T-cell (primary cell): ENCODE measurements at regions not wholly inside any gene's neighbourhood (a gene's known extent, or its start where the extent isn't known, plus 50 kb on each side); places are given as distances from the start of the nearest gene placed in this dataset.

Experiments
- ATAC-seq, 4 experiments: fragments of 200-7000 bp in 3 of 4; fragments of 150-1000 bp in 1 of 4; cut with Tn5 transposase; replicated peaks in 1 of 4; 1 replicate in 3 of 4; 2 replicates in 1 of 4; pipeline ENCODE4 v1.10.0; 2021; ENCODE audit warnings: moderate library complexity in 3 of 4, mild to moderate bottlenecking in 2 of 4, moderate number of reproducible peaks in 1 of 4
- CTCF ChIA-PET, 2 donors: fragments of 300-600 bp; sonication (Branson Sonifier 250); formaldehyde crosslinking; loops; one replicate each; lab custom pipeline; 2022; ENCODE audit warnings: antibody characterized with exemption in 2 of 2; lab: Charles Lee
- POLR2A ChIA-PET, 2 donors: fragments of 300-600 bp; sonication (Branson Sonifier 250); formaldehyde crosslinking; loops; one replicate each; lab custom pipeline; 2022; ENCODE audit warnings: antibody characterized with exemption in 2 of 2; lab: Charles Lee
- DNase-seq, 35 experiments: peaks; one replicate each; pipeline versions ENCODE4 v3.0.0 to v3.0.0-alpha.2; 2013 to 2023
- H3K27ac ChIP-seq: one replicate; pipeline ENCODE4 v1.5.1; 2013; ENCODE audit warnings: low read length
- H3K27me3 ChIP-seq, 2 experiments: replicated peaks in 1 of 2; 1 replicate in 1 of 2; 2 replicates in 1 of 2; pipeline versions ENCODE4 v1.6.1 to v1.7.0; 2013; ENCODE audit warnings: low read length in 1 of 2, mixed read lengths in 1 of 2; ENCODE audit not compliant: control insufficient read depth in 2 of 2, insufficient read depth in 2 of 2; ENCODE audit errors: extremely low read depth in 1 of 2
- H3K36me3 ChIP-seq, 2 donors: 1 replicate in 1 of 2; 2 replicates in 1 of 2; pipeline versions ENCODE4 v1.6.1 to v1.7.0; 2013; ENCODE audit warnings: low read length in 1 of 2; ENCODE audit not compliant: control insufficient read depth in 2 of 2, insufficient read depth in 1 of 2; ENCODE audit errors: extremely low read depth in 1 of 2
- H3K4me1 ChIP-seq, 2 experiments: 1 replicate in 1 of 2; 2 replicates in 1 of 2; pipeline versions ENCODE4 v1.6.1 to v1.7.0; 2013; ENCODE audit warnings: low read length in 2 of 2, mixed read lengths in 1 of 2; ENCODE audit not compliant: insufficient read depth in 2 of 2, control insufficient read depth in 1 of 2; ENCODE audit errors: extremely low read depth in 1 of 2
- H3K4me3 ChIP-seq, 2 donors: 1 replicate in 1 of 2; 2 replicates in 1 of 2; pipeline versions ENCODE4 v1.5.1 to v1.7.0; 2013; ENCODE audit warnings: mild to moderate bottlenecking in 2 of 2, low read length in 1 of 2, moderate library complexity in 1 of 2; ENCODE audit not compliant: control insufficient read depth in 1 of 2; ENCODE audit errors: extremely low read depth in 1 of 2
- H3K9me3 ChIP-seq: 2 replicates; pipeline ENCODE4 v1.7.0; 2013
- H3K27ac Mint-ChIP-seq, 2 donors: one replicate each; pipeline ENCODE4 v1.8.0; 2020 to 2021; ENCODE audit warnings: mild to moderate bottlenecking in 2 of 2, mixed read lengths in 2 of 2
- H3K27me3 Mint-ChIP-seq, 2 donors: one replicate each; pipeline ENCODE4 v1.8.0; 2021 to 2022; ENCODE audit warnings: mixed read lengths in 2 of 2
- H3K36me3 Mint-ChIP-seq: one replicate; pipeline ENCODE4 v1.8.0; 2021; ENCODE audit warnings: mixed read lengths
- H3K4me1 Mint-ChIP-seq, 3 donors: one replicate each; pipeline ENCODE4 v1.8.0; 2020 to 2022; ENCODE audit warnings: mixed read lengths in 3 of 3, mild to moderate bottlenecking in 1 of 3
- H3K4me3 Mint-ChIP-seq, 3 donors: one replicate each; pipeline ENCODE4 v1.8.0; 2020 to 2022; ENCODE audit warnings: mild to moderate bottlenecking in 3 of 3, mixed read lengths in 3 of 3, moderate library complexity in 3 of 3
- H3K9me3 Mint-ChIP-seq, 3 donors: one replicate each; pipeline ENCODE4 v1.8.0; 2020 to 2022; ENCODE audit warnings: mixed read lengths in 3 of 3
- WGBS: methylation state at CpG from one replicate; pipeline ENCODE4 v1.1.5; 2013; ENCODE audit warnings: missing lambda C conversion rate; ENCODE audit not compliant: insufficient coverage; 5-methylcytosine and 5-hydroxymethylcytosine counted together

DNA sequence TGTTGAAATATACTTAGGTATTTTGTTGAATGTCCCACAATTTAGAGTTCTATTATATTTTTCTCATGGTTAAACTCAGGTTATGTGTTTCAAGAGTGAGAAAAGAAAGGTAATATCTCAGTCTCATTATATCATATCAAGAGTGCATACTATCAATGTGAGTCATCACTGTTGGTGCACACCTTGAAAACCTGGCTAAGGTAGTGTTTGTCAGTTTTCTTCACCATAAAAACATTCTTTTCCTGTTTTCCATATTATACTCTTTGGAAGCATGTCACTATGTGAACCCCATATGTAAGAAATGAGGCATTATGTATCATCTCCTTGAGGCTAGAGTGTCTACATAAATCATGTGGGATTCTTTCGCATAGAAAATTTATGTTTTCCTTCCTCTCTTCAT is 307.6 kb upstream of the CTSO start:
- no peaks in the 10 kb centered on the region for H3K9me3 Mint-ChIP-seq
- Histone ChIP-seq H3K4me3 (no peak overlapping the region), H3K9me3 (no peaks in the 10 kb centered on the region), H3K27me3 (no peaks in the 10 kb centered on the region), H3K27ac (no peak overlapping the region), H3K4me1 (no peaks in the 10 kb centered on the region), H3K36me3 (no peaks in the 10 kb centered on the region)
- WGBS, result no CpG with 5 or more reads among the region's 1 CpG
- no peak for DNase-seq
- ATAC-seq, result no peak
- ChIA-PET POLR2A (no interaction called here), CTCF (no interaction called here)
- H3K36me3 Mint-ChIP-seq, result no peaks in the 10 kb centered on the region
- no peak overlapping the region for H3K4me3 Mint-ChIP-seq
- H3K27me3 Mint-ChIP-seq, result no peaks in the 10 kb centered on the region
- no peaks in the 10 kb centered on the region for H3K4me1 Mint-ChIP-seq
- H3K27ac Mint-ChIP-seq, result no peak overlapping the region

- Mint-ChIP-seq H3K9me3 (peaks cover 0 to 11% (median 6%) of the 10 kb centered on the region in 3 donors), H3K27me3 (no peaks in the 10 kb centered on the region), H3K4me3 (no peak overlapping the region), H3K36me3 (no peaks in the 10 kb centered on the region), H3K27ac (no peak overlapping the region), H3K4me1 (no peaks in the 10 kb centered on the region)
- H3K36me3 ChIP-seq, result no peaks in the 10 kb centered on the region
- no peak for DNase-seq
- ChIA-PET POLR2A (no interaction called here), CTCF (no interaction called here)
- H3K27ac ChIP-seq, result no peak overlapping the region
- no peak for ATAC-seq
- 100% methylated on average over 1 of the region's 5 CpGs for WGBS
- no peaks in the 10 kb centered on the region for H3K9me3 ChIP-seq
- H3K4me3 ChIP-seq, result no peak overlapping the region
- H3K4me1 ChIP-seq, result no peaks in the 10 kb centered on the region
- no peaks in the 10 kb centered on the region for H3K27me3 ChIP-seq
These were observed 301.8 kb upstream of the CTSO start for GRCh38 chr4:156255230-156256007.

DNA sequence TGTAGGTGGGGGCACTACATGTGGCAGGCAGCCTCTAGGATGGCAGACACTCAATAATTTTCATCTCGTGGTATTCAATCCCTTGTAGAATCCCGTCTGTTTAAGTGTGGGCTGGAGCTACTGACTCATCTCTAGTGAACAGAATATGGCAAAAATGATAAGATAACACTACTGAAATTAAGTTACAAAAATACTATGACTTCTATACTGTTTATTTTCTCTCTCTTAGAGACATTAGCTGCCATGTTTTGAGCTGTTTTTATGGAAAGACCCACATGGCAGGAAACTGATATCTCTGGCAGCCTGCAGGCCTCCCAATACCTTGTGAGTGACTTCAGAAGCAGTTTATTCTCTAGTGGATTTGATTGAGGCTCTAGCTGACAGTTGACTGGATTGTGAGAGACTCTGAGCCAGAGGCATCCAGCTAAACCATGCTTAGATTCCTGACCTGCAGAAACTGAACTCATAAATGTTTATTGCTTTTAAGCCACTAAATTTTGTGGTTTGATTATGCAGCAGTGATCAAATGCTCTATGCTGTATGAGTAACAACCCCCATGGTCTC is 298.8 kb upstream of the CTSO start:
- no peak for ATAC-seq
- H3K27ac ChIP-seq, result no peak overlapping the region
- no peaks in the 10 kb centered on the region for H3K4me1 ChIP-seq
- Mint-ChIP-seq H3K27ac (no peak overlapping the region), H3K36me3 (no peaks in the 10 kb centered on the region), H3K9me3 (peaks cover 0 to 15% (median 6%) of the 10 kb centered on the region in 3 donors), H3K27me3 (no peaks in the 10 kb centered on the region), H3K4me3 (no peak overlapping the region), H3K4me1 (no peaks in the 10 kb centered on the region)
- no peak for DNase-seq
- CTCF ChIA-PET, result no interaction called here
- no peaks in the 10 kb centered on the region for H3K36me3 ChIP-seq
- no peaks in the 10 kb centered on the region for H3K9me3 ChIP-seq
- H3K4me3 ChIP-seq, result no peak overlapping the region
- POLR2A ChIA-PET, result no interaction called here
- WGBS, result no CpG with 5 or more reads among the region's 2 CpGs
- no peaks in the 10 kb centered on the region for H3K27me3 ChIP-seq

DNA sequence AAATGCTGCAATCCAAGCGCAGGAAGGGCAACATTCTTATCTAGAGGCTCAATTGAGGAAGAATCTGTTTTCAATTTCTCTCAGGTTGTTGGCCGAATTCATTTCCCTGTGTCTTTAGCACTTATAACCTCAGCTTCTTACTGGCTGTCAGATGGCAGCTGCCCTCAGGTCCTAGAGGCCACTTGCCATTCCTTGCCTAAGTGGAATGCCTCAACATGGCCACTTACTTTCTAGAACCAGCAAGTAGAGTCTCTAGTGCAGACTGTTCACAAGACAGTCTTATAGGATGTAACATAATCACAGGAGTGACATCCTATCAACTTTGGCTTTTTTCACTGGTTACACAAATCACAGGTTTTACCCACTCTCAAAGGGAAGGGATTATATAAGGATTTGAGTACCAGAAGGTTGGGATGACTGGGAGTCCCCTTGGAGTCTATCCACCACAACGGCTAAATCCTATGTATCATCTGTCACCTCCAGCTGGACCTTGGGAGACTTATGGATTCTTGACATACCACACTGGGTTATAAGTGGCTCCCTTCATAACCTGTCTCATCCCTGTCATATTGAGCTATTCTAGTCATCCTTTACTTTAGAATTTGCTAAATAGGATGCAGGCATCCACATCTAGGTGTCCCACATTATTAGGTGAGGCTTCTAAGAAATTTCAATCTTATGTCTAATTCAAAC is 297.9 kb upstream of the CTSO start:
- H3K4me3 ChIP-seq, result no peak overlapping the region
- H3K36me3 ChIP-seq, result no peaks in the 10 kb centered on the region
- no peak for DNase-seq
- H3K27me3 Mint-ChIP-seq, result no peaks in the 10 kb centered on the region
- 70% methylated on average over 2 of the region's 3 CpGs for WGBS
- POLR2A ChIA-PET, result no interaction called here
- H3K4me3 Mint-ChIP-seq, result no peak overlapping the region
- H3K4me1 Mint-ChIP-seq, result no peaks in the 10 kb centered on the region
- no peaks in the 10 kb centered on the region for H3K27me3 ChIP-seq
- no peaks in the 10 kb centered on the region for H3K36me3 Mint-ChIP-seq
- no peak overlapping the region for H3K27ac ChIP-seq
- no peaks in the 10 kb centered on the region for H3K9me3 ChIP-seq
- H3K4me1 ChIP-seq, result no peaks in the 10 kb centered on the region
- no peak overlapping the region for H3K27ac Mint-ChIP-seq
- peaks cover 0 to 15% (median 6%) of the 10 kb centered on the region in 3 donors for H3K9me3 Mint-ChIP-seq
- CTCF ChIA-PET, result no interaction called here
- ATAC-seq, result no peak

DNA sequence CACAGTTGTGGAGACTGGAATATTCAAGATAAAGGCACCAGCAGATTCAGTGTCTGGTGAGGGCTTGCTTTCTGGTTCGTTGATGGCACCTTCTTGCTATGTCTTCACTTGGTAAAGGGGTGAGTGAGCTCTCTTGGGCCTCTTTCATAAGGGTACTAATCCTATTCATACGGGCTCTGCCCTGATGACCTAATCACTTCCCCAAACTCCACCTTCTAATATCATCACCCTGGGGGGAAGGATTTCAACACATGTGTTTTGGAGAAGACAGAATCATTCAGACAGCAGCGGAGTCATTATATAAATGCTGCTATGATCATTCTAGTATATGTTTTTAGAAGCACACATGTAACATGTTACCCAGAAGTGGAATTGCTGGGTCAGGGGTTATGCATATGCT is 295.3 kb upstream of the CTSO start:
- H3K36me3 ChIP-seq, result no peaks in the 10 kb centered on the region
- H3K27ac Mint-ChIP-seq, result no peak overlapping the region
- ChIA-PET POLR2A (no interaction called here), CTCF (no interaction called here)
- H3K27me3 ChIP-seq, result no peaks in the 10 kb centered on the region
- H3K4me1 ChIP-seq, result no peaks in the 10 kb centered on the region
- H3K27ac ChIP-seq, result no peak overlapping the region
- H3K9me3 Mint-ChIP-seq, result peaks cover 0 to 15% (median 6%) of the 10 kb centered on the region in 3 donors
- WGBS, result no CpG with 5 or more reads among the region's 3 CpGs
- no peak overlapping the region for H3K4me3 ChIP-seq
- DNase-seq, result no peak
- H3K4me3 Mint-ChIP-seq, result no peak overlapping the region
- H3K9me3 ChIP-seq, result no peaks in the 10 kb centered on the region
- H3K36me3 Mint-ChIP-seq, result no peaks in the 10 kb centered on the region
- ATAC-seq, result no peak
- H3K27me3 Mint-ChIP-seq, result no peaks in the 10 kb centered on the region
- H3K4me1 Mint-ChIP-seq, result no peaks in the 10 kb centered on the region

- no peak overlapping the region for H3K4me3 Mint-ChIP-seq
- CTCF ChIA-PET, result no interaction called here
- H3K4me1 ChIP-seq, result no peaks in the 10 kb centered on the region
- WGBS, result no CpG with 5 or more reads among the region's 2 CpGs
- H3K36me3 Mint-ChIP-seq, result no peaks in the 10 kb centered on the region
- POLR2A ChIA-PET, result no interaction called here
- no peak for ATAC-seq
- no peak for DNase-seq
- H3K36me3 ChIP-seq, result no peaks in the 10 kb centered on the region
- H3K27ac ChIP-seq, result no peak overlapping the region
- no peaks in the 10 kb centered on the region for H3K9me3 ChIP-seq
- H3K9me3 Mint-ChIP-seq, result peaks cover 2 to 15% (median 6%) of the 10 kb centered on the region in 3 donors
- H3K27me3 ChIP-seq, result no peaks in the 10 kb centered on the region
- H3K4me1 Mint-ChIP-seq, result no peaks in the 10 kb centered on the region
- H3K4me3 ChIP-seq, result no peak overlapping the region
- no peak overlapping the region for H3K27ac Mint-ChIP-seq
- H3K27me3 Mint-ChIP-seq, result no peaks in the 10 kb centered on the region
These were observed 293.8 kb upstream of the CTSO start for GRCh38 chr4:156247470-156247869.
